ENCODE measurements at regions not wholly inside any gene's neighbourhood (a gene's known extent, or its start where the extent isn't known, plus 50 kb on each side); places are given as distances from the start of the nearest gene placed in this dataset.

DNA sequence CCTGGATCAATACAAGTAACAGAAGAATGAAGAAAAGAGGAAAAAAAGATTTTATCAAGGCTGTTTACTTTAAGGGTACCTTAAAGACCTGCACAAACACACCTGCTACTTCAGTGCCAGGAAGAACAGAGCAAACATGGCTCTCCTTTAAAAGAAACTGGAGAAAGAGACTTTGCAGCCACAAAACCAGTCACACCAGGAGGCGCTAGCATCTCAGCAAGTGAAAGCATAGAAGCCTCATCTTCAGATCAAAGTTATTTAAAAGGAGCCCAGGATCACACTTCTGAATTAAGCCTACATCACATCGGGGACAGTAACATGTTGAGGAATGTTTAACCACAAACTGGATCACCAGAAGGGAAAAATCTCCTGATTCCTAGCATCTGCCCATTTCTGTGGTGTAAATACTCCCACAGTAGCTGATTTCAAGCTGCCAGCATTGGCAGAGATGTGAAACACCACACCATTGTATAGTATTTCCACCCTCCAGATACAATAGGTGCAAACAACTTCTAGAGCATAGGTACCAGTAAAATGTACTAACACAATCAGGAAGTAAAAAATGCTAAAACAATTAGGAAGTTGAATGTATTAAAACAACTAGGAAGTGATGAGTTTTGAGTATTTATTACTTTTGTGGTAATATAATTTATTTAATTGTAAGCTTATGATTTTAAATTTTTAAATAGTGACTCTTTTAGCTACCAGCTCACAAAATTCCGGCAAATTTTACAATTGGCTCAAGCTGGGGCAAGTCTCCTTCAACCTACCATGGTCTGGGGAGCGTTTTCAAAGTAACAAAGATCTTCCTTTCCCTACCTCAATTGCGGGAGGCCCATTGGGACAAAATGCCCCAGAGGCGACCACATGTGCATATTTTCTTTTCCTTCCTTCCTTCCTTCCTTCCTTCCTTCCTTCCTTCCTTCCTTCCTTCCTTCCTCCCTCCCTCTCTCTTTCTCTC is 105.3 kb upstream of the CLDN14 start:
- no peak overlapping the region for H3K27ac Mint-ChIP-seq

DNA sequence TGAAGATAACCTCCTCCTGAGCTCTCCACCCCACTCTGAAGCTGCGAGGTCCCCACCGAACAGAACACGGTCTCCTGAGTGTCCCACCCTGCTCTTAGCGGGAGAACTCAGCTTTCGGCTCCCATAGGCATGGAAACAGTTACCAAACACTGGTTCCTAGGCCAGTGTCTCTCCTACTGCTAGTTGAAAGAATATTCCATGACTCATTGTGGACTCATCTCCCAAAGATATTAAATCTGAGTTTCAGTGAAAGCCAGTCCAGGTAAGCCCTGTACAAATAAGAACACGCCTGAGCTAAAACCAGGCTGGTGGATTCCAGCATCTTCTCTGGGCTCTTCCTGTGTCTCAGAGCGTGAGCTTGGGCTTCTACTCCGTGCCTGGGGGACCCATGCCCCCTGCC is 107.5 kb upstream of the CLDN14 start:
- Mint-ChIP-seq H3K9me3 (no peaks in the 10 kb centered on the region), H3K4me1 (peaks cover 5% of the 10 kb centered on the region), H3K27ac (no peak overlapping the region), H3K4me3 (no peak overlapping the region), H3K36me3 (ENCODE audit: low read depth) (no peaks in the 10 kb centered on the region), H3K27me3 (ENCODE audit: low read depth) (peaks cover 20% of the 10 kb centered on the region)
- TF ChIP-seq, protein P1, sequence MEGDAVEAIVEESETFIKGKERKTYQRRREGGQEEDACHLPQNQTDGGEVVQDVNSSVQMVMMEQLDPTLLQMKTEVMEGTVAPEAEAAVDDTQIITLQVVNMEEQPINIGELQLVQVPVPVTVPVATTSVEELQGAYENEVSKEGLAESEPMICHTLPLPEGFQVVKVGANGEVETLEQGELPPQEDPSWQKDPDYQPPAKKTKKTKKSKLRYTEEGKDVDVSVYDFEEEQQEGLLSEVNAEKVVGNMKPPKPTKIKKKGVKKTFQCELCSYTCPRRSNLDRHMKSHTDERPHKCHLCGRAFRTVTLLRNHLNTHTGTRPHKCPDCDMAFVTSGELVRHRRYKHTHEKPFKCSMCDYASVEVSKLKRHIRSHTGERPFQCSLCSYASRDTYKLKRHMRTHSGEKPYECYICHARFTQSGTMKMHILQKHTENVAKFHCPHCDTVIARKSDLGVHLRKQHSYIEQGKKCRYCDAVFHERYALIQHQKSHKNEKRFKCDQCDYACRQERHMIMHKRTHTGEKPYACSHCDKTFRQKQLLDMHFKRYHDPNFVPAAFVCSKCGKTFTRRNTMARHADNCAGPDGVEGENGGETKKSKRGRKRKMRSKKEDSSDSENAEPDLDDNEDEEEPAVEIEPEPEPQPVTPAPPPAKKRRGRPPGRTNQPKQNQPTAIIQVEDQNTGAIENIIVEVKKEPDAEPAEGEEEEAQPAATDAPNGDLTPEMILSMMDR (IDR thresholded peaks at IDR 0.05; ENCODE audit: unreplicated experiment in 3 of 3): no peak

More for the DNA sequence above, 105.3 kb upstream of the CLDN14 start:
- Mint-ChIP-seq H3K9me3 (no peaks in the 10 kb centered on the region), H3K27me3 (ENCODE audit: low read depth) (peaks cover 26% of the 10 kb centered on the region), H3K36me3 (ENCODE audit: low read depth) (no peaks in the 10 kb centered on the region), H3K4me1 (peaks cover 5% of the 10 kb centered on the region), H3K4me3 (no peak overlapping the region)
- TF ChIP-seq, protein P1 (IDR thresholded peaks at IDR 0.05; ENCODE audit: unreplicated experiment in 3 of 3): no peak

DNA sequence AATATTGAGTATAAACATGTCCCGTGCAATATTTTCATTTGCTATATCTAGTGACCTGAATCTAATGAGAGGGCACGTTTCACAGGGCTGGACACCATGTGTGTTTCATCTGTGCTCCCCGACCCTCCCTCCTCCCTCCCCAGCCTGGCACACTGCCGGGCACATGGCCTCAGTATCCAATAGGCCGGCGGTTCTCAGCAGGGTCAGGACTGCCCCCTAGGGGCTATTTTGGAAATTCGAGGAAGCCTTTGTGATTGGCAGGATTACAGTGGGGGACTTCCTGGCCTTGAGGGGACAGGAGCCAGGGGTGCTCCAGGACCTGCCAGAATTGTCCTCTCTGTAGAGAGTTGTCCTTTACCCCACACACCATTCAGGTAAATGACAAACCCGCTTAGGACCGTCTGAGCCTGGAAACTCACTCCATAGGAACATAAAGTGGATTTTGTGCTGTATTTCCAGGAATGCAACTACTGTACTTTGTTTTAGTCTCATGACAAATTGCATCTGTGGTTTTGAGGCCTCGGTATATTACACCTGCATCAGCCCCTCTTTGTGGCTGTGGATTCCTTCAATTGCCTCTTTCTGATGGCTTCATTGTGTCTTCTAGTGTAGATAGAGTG is 109.5 kb upstream of the SIM2 start:
- Mint-ChIP-seq H3K4me3 (no peak overlapping the region), H3K27ac (no peak overlapping the region), H3K4me1 (peaks cover 4% of the 10 kb centered on the region), H3K36me3 (ENCODE audit: low read depth) (no peaks in the 10 kb centered on the region), H3K27me3 (ENCODE audit: low read depth) (peaks cover 25% of the 10 kb centered on the region), H3K9me3 (no peaks in the 10 kb centered on the region)
- TF ChIP-seq, protein P1 (IDR thresholded peaks at IDR 0.05; ENCODE audit: unreplicated experiment in 3 of 3): peak; percentile 28 to 39 (median 36)

DNA sequence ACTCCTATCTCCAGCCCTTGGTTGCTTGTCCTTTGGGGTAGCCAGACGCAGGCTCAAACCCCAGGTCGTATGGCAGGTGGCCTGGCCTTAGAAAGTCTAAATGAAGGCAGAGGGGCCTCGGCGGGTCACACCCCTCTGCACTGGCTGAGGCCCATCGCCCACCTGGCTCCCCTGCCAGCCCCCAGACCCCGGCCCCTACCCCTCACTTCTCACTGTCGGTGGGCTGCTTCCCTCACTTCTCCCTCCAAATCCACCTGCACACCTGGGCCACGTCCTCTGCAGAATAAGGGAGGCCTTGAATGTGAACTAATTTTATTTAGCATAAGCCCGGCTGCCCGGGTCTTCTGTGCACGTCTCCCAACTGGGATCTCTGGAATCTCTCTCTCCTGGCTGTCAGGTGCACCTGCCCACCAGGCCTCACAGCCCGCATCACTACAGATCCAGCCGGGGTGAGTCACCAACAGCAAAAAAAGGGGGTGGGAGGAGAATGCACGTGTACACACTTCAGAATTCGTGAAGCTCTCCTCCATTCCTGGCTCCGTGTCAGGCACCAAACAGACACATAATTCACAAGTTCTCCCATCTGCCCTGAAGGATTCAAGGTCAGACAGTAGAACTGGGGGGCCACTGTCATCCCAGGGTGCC is 107.5 kb upstream of the SIM2 start:
- Mint-ChIP-seq H3K27me3 (ENCODE audit: low read depth) (peaks cover 31% of the 10 kb centered on the region), H3K4me3 (no peak overlapping the region), H3K4me1 (no peaks in the 10 kb centered on the region), H3K9me3 (no peaks in the 10 kb centered on the region), H3K27ac (no peak overlapping the region), H3K36me3 (ENCODE audit: low read depth) (no peaks in the 10 kb centered on the region)
- TF ChIP-seq, protein P1 (IDR thresholded peaks at IDR 0.05; ENCODE audit: unreplicated experiment in 3 of 3): no peak

DNA sequence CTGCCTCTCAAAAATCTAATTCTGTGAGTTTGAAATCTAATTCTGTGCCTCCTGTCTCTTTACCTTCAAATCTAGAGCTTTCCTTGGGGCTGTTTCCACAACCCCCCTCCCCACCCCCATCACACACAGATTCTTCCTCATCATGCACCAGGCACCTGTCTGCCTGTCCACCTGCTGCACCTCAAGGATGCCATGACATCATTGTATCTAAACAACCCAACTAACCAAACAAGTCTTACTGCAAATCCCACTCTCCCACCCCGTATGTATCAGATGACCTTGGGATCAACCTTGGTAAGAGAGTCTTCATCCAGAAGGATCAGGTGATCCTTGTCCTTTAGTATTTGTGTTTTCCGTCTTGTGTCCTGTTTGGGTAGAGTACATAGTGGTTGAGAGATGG is 102.7 kb upstream of the SIM2 start:
- Mint-ChIP-seq H3K36me3 (ENCODE audit: low read depth) (no peaks in the 10 kb centered on the region), H3K4me1 (no peaks in the 10 kb centered on the region), H3K27ac (no peak overlapping the region), H3K9me3 (peaks cover 10% of the 10 kb centered on the region), H3K4me3 (no peak overlapping the region), H3K27me3 (ENCODE audit: low read depth) (peaks cover 30% of the 10 kb centered on the region)
- TF ChIP-seq, protein P1 (IDR thresholded peaks at IDR 0.05; ENCODE audit: unreplicated experiment in 3 of 3): no peak

All from nephron (organoid).